Breast epithelium (tissue), 4 donors: ENCODE measurements at regions not wholly inside any gene's neighbourhood (a gene's known extent, or its start where the extent isn't known, plus 50 kb on each side); places are given as distances from the start of the nearest gene placed in this dataset.

Source experiments
- DNase-seq, 2 donors: peaks; one replicate each; pipeline ENCODE4 v3.0.0-alpha.2; 2019; ENCODE audit warnings: low spot score in 2 of 2
- H3K27ac ChIP-seq, 2 donors: fragments of 200-600 bp; sonication (generic) in 1 of 2; one replicate each; pipeline ENCODE4 v1.5.1; 2016 to 2019; ENCODE audit warnings: mild to moderate bottlenecking in 1 of 2
- H3K27me3 ChIP-seq, 2 donors: fragments of 200-600 bp; sonication (generic) in 1 of 2; one replicate each; pipeline versions ENCODE4 v1.5.1 to v1.6.0; 2017 to 2019; ENCODE audit warnings: control low read depth in 1 of 2, mild to moderate bottlenecking in 1 of 2
- H3K36me3 ChIP-seq: fragments of 200-600 bp; one replicate; pipeline ENCODE4 v1.5.1; 2019
- H3K4me1 ChIP-seq, 2 donors: fragments of 200-600 bp; sonication (generic); one replicate each; pipeline ENCODE4 v1.5.1; 2016 to 2019; ENCODE audit warnings: control low read depth in 1 of 2
- H3K4me3 ChIP-seq, 3 donors: fragments of 200-600 bp; sonication (generic); 1 replicate in 2 of 3; 2 replicates in 1 of 3; pipeline ENCODE4 v1.5.1; 2016 to 2019; ENCODE audit warnings: mild to moderate bottlenecking in 3 of 3, moderate library complexity in 2 of 3
- H3K9me3 ChIP-seq, 2 donors: fragments of 200-600 bp; sonication (generic) in 1 of 2; one replicate each; pipeline ENCODE4 v1.5.1; 2016 to 2019; ENCODE audit warnings: control low read depth in 1 of 2
- POLR2A ChIP-seq: fragments of 450-650 bp; IDR thresholded peaks from one replicate; pipeline ENCODE4 v1.6.1; 2016; ENCODE audit warnings: antibody characterized with exemption, mild to moderate bottlenecking, moderate library complexity
- POLR2AphosphoS5 ChIP-seq, 3 donors: sonication (generic); formaldehyde crosslinking; IDR thresholded peaks; one replicate each; pipeline ENCODE4 v1.6.1; 2017; ENCODE audit warnings: antibody characterized with exemption in 3 of 3
- intact Hi-C: fragments of 100-400 bp; cut with DNase I; formaldehyde crosslinking; loops from one replicate; pipeline ENCODE4 v1.15.1; 2023; ENCODE audit warnings: low total_unique reads
- TF ChIP-seq, protein P1 (sequence below), 3 donors: fragments of 450-650 bp; IDR thresholded peaks; one replicate each; pipeline ENCODE4 v1.5.1; 2016 to 2017; ENCODE audit warnings: antibody characterized with exemption in 3 of 3, mild to moderate bottlenecking in 3 of 3, moderate library complexity in 3 of 3

DNA sequence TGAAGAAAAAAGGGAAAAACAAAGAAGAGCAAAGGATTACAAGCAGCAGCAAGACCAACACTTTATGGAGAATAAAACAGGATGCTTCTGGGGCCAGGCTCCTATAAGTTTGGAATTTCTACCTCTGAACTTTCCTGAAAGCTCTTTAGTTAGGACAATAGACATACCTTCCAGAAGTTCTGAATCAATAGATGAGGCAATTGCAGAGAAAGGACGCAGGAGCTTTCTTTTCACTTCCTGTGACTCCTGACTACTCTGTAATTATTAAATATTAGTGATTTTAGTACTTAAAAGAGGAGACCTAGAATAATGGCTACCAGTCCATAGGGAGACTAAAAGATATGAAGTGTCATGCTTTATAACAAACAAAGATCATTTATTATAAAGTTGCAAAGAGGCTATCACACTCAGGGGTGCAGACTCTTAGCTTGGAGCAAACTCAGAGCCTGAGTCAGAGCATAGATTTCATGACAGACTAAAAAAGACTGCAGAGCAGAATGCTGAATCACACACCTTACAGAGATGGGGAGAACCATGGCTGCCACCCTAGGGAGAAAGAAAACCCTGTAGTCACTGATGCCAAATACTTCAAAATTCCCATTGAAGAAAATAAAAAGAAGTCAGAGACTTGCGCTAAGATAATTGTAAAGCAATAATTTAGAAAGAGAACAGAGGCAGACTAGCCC, 52.5 kb upstream of the FAM136A start:
- no peaks in the 10 kb centered on the region for H3K27me3 ChIP-seq
- intact Hi-C loops: no loop called here

More for the DNA sequence above, 52.5 kb upstream of the FAM136A start:
- Histone ChIP-seq H3K4me1 (no peaks in the 10 kb centered on the region), H3K27ac (no peak overlapping the region), H3K4me3 (no peak overlapping the region), H3K9me3 (no peaks in the 10 kb centered on the region), H3K36me3 (no peaks in the 10 kb centered on the region)
- no peak for DNase-seq
- TF ChIP-seq POLR2AphosphoS5 (IDR thresholded peaks at IDR 0.05) (no peak), POLR2A (no peak)
- TF ChIP-seq, protein P1, sequence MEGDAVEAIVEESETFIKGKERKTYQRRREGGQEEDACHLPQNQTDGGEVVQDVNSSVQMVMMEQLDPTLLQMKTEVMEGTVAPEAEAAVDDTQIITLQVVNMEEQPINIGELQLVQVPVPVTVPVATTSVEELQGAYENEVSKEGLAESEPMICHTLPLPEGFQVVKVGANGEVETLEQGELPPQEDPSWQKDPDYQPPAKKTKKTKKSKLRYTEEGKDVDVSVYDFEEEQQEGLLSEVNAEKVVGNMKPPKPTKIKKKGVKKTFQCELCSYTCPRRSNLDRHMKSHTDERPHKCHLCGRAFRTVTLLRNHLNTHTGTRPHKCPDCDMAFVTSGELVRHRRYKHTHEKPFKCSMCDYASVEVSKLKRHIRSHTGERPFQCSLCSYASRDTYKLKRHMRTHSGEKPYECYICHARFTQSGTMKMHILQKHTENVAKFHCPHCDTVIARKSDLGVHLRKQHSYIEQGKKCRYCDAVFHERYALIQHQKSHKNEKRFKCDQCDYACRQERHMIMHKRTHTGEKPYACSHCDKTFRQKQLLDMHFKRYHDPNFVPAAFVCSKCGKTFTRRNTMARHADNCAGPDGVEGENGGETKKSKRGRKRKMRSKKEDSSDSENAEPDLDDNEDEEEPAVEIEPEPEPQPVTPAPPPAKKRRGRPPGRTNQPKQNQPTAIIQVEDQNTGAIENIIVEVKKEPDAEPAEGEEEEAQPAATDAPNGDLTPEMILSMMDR (IDR thresholded peaks at IDR 0.05): no peak
